Uterus (tissue), 3 donors: ENCODE measurements at regions not wholly inside any gene's neighbourhood (a gene's known extent, or its start where the extent isn't known, plus 50 kb on each side); places are given as distances from the start of the nearest gene placed in this dataset.

ENCODE experiments used
- DNase-seq, 2 donors: peaks; one replicate each; pipeline ENCODE4 v3.0.0-alpha.2; 2019 to 2020
- H3K27ac ChIP-seq, 2 donors: fragments of 200-600 bp; sonication (generic); 1 replicate in 1 of 2; 2 replicates in 1 of 2; pipeline ENCODE4 v1.5.1; 2016 to 2018
- H3K27me3 ChIP-seq, 2 donors: fragments of 200-600 bp; sonication (generic); one replicate each; pipeline ENCODE4 v1.5.1; 2018 to 2019; ENCODE audit warnings: control low read depth in 1 of 2
- H3K36me3 ChIP-seq, 2 donors: fragments of 200-600 bp; sonication (generic); one replicate each; pipeline ENCODE4 v1.5.1; 2019; ENCODE audit warnings: control low read depth in 1 of 2
- H3K4me1 ChIP-seq, 2 donors: fragments of 200-600 bp; sonication (generic); one replicate each; pipeline ENCODE4 v1.5.1; 2018 to 2019; ENCODE audit warnings: control low read depth in 1 of 2
- H3K4me3 ChIP-seq, 2 donors: fragments of 200-600 bp; sonication (generic); 1 replicate in 1 of 2; 2 replicates in 1 of 2; pipeline ENCODE4 v1.5.1; 2018 to 2019; ENCODE audit warnings: mild to moderate bottlenecking in 1 of 2
- H3K9me3 ChIP-seq, 2 donors: fragments of 200-600 bp; sonication (generic); one replicate each; pipeline ENCODE4 v1.5.1; 2019; ENCODE audit warnings: control low read depth in 1 of 2
- POLR2A ChIP-seq, 2 donors: fragments of 450-650 bp; IDR thresholded peaks; one replicate each; pipeline ENCODE4 v1.6.1; 2016; ENCODE audit warnings: antibody characterized with exemption in 2 of 2, mild to moderate bottlenecking in 1 of 2, moderate library complexity in 1 of 2
- intact Hi-C: fragments of 100-400 bp; cut with DNase I; formaldehyde crosslinking; loops from one replicate; pipeline ENCODE4 v1.15.1; 2023; ENCODE audit warnings: low total_unique reads
- TF ChIP-seq, protein P1 (sequence below), 4 experiments: fragments of 200-600 bp in 2 of 4; fragments of 450-650 bp in 2 of 4; sonication (generic) in 2 of 4; IDR thresholded peaks; one replicate each; pipeline ENCODE4 v1.5.1; 2016 to 2019; ENCODE audit warnings: antibody characterized with exemption in 4 of 4, mild to moderate bottlenecking in 2 of 4, moderate library complexity in 1 of 4
- donor health status: DM: yes; HTN: yes; CAD: no.

GRCh38 chr7:136326045-136326609 is 349.0 kb upstream of the MTPN start:
- Histone ChIP-seq H3K36me3 (no peaks in the 10 kb centered on the region), H3K27ac (no peak overlapping the region), H3K4me3 (no peak overlapping the region), H3K9me3 (no peaks in the 10 kb centered on the region), H3K27me3 (no peaks in the 10 kb centered on the region), H3K4me1 (no peaks in the 10 kb centered on the region)
- intact Hi-C loops, result no loop called here
- TF ChIP-seq POLR2A (IDR thresholded peaks at IDR 0.05), result no peak
- TF ChIP-seq, protein P1, sequence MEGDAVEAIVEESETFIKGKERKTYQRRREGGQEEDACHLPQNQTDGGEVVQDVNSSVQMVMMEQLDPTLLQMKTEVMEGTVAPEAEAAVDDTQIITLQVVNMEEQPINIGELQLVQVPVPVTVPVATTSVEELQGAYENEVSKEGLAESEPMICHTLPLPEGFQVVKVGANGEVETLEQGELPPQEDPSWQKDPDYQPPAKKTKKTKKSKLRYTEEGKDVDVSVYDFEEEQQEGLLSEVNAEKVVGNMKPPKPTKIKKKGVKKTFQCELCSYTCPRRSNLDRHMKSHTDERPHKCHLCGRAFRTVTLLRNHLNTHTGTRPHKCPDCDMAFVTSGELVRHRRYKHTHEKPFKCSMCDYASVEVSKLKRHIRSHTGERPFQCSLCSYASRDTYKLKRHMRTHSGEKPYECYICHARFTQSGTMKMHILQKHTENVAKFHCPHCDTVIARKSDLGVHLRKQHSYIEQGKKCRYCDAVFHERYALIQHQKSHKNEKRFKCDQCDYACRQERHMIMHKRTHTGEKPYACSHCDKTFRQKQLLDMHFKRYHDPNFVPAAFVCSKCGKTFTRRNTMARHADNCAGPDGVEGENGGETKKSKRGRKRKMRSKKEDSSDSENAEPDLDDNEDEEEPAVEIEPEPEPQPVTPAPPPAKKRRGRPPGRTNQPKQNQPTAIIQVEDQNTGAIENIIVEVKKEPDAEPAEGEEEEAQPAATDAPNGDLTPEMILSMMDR (IDR thresholded peaks at IDR 0.05), result no peak
- DNase-seq, result no peak

DNA sequence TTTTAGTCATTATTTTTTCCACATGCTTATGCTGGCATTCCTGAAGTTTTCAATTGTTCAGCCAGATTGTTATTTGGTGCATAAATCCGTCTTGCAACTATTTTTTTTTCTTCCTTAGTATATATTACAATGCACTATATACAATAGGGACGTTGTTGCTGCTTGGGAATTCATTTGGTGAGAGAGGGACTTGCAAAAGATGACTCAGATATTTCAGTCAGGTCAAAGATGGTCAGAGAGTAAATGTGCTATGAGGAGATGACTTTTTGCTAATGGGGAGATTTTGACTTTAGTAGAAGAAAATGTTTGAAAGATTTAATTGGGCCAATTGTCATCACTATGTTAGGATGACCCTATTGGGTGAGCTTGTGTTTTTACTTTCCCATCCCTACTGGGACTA is 348.4 kb upstream of the MTPN start:
- Histone ChIP-seq H3K27me3 (no peaks in the 10 kb centered on the region), H3K27ac (no peak overlapping the region), H3K4me3 (no peak overlapping the region), H3K36me3 (no peaks in the 10 kb centered on the region), H3K4me1 (no peaks in the 10 kb centered on the region), H3K9me3 (no peaks in the 10 kb centered on the region)
- DNase-seq, result no peak
- intact Hi-C loops, result no loop called here
- no peak for TF ChIP-seq POLR2A (IDR thresholded peaks at IDR 0.05)
- TF ChIP-seq, protein P1 (IDR thresholded peaks at IDR 0.05), result no peak

GRCh38 chr7:136325027-136325426 is 347.9 kb upstream of the MTPN start:
- Histone ChIP-seq H3K4me3 (no peak overlapping the region), H3K4me1 (no peaks in the 10 kb centered on the region), H3K27ac (no peak overlapping the region), H3K9me3 (no peaks in the 10 kb centered on the region), H3K36me3 (no peaks in the 10 kb centered on the region), H3K27me3 (no peaks in the 10 kb centered on the region)
- intact Hi-C loops, result no loop called here
- no peak for TF ChIP-seq POLR2A (IDR thresholded peaks at IDR 0.05)
- TF ChIP-seq, protein P1 (IDR thresholded peaks at IDR 0.05), result no peak
- no peak for DNase-seq

- intact Hi-C loops, result no loop called here
Observed at GRCh38 chr7:136324073-136324704, 347.0 kb upstream of the MTPN start.

DNA sequence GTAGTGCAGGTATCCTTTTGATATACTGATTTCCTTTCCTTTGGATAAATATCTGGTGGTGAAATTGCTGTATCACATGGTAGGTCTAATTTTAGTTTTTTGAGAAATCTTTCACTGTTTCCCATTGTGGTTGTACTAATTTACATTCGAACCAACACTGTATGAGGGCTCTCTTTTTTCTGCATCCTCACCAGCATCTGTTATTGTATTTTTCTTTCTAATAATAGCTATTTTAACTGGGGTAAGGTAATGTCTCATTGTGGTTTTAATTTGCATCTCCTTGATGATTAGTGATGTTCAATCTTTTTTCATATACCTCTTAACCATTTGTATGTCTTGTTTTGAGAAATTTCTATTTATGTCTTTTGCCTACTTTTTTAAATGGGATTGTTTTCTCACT is 335.4 kb upstream of the MTPN start:
- no peak for DNase-seq
- intact Hi-C loops, result no loop called here
- Histone ChIP-seq H3K4me3 (no peak overlapping the region), H3K27ac (no peak overlapping the region), H3K36me3 (no peaks in the 10 kb centered on the region), H3K27me3 (no peaks in the 10 kb centered on the region), H3K4me1 (no peaks in the 10 kb centered on the region), H3K9me3 (no peaks in the 10 kb centered on the region)
- no peak for TF ChIP-seq POLR2A (IDR thresholded peaks at IDR 0.05)
- TF ChIP-seq, protein P1 (IDR thresholded peaks at IDR 0.05), result no peak

More at GRCh38 chr7:136324073-136324704, 347.0 kb upstream of the MTPN start:
- H3K9me3 ChIP-seq, result no peaks in the 10 kb centered on the region
- no peak overlapping the region for H3K27ac ChIP-seq
- TF ChIP-seq, protein P1 (IDR thresholded peaks at IDR 0.05), result no peak
- TF ChIP-seq POLR2A (IDR thresholded peaks at IDR 0.05), result no peak
- H3K27me3 ChIP-seq, result no peaks in the 10 kb centered on the region
- no peak overlapping the region for H3K4me3 ChIP-seq
- no peak for DNase-seq
- H3K4me1 ChIP-seq, result no peaks in the 10 kb centered on the region
- no peaks in the 10 kb centered on the region for H3K36me3 ChIP-seq
